ENCODE measurements at regions not wholly inside any gene's neighbourhood (a gene's known extent, or its start where the extent isn't known, plus 50 kb on each side); places are given as distances from the start of the nearest gene placed in this dataset.

- no peak for TF ChIP-seq ELF4 (IDR thresholded peaks at IDR 0.05)
- no peak for TF ChIP-seq SP1 (IDR thresholded peaks at IDR 0.05)
- TF ChIP-seq FOXM1 (IDR thresholded peaks at IDR 0.05; ENCODE audit: borderline replicate concordance), result no peak
- TF ChIP-seq SUZ12 (IDR thresholded peaks at IDR 0.05), result no peak
- no peak for TF ChIP-seq NFRKB (IDR thresholded peaks at IDR 0.05)
- no peak for TF ChIP-seq CTBP1 (IDR thresholded peaks at IDR 0.05; ENCODE audit: borderline replicate concordance)
- no peak for TF ChIP-seq L3MBTL2 (conservative IDR thresholded peaks at IDR 0.05)
- TF ChIP-seq FOXA1 (IDR thresholded peaks at IDR 0.05), result no peak
- no peak for TF ChIP-seq ZNF384 (IDR thresholded peaks at IDR 0.05)
- no peak for TF ChIP-seq HDGF (IDR thresholded peaks at IDR 0.05; ENCODE audit: borderline replicate concordance)
- TF ChIP-seq ARNT (IDR thresholded peaks at IDR 0.05), result no peak
- TF ChIP-seq FOXK2 (IDR thresholded peaks at IDR 0.05), result no peak
Measured at GRCh38 chr21:27561116-27561515, 594.2 kb upstream of the ADAMTS5 start.

All from HEK293T (cell line).